K562 (cell line): ENCODE measurements at regions not wholly inside any gene's neighbourhood (a gene's known extent, or its start where the extent isn't known, plus 50 kb on each side); places are given as distances from the start of the nearest gene placed in this dataset.

ENCODE experiments used
- ADNP ChIP-seq: fragments of 200-800 bp; sonication (Bioruptor generic); IDR thresholded peaks from 2 replicates; pipeline ENCODE4 v1.6.1; 2016; ENCODE audit warnings: missing genetic modification characterization, missing compliant biosample characterization
- BCLAF1 ChIP-seq, 2 experiments: fragments of 450-650 bp in 1 of 2; IDR thresholded peaks; 2 replicates each; pipeline ENCODE4 v1.6.1; 2011 to 2017; ENCODE audit warnings: low read depth in 2 of 2, antibody characterized with exemption in 1 of 2, borderline replicate concordance in 1 of 2, low read length in 1 of 2, mild to moderate bottlenecking in 1 of 2, mixed read lengths in 1 of 2; ENCODE audit not compliant: control insufficient read depth in 1 of 2
- BHLHE40 ChIP-seq: IDR thresholded peaks from 2 replicates; pipeline ENCODE4 v1.6.1; 2011; ENCODE audit warnings: low read length, improper control_type of control experiment
- HES1 ChIP-seq: fragments of 450-650 bp; IDR thresholded peaks from 2 replicates; pipeline ENCODE4 v1.6.1; 2016; ENCODE audit warnings: low read depth, mild to moderate bottlenecking, moderate library complexity
- MAFG ChIP-seq: fragments of 450-650 bp; conservative IDR thresholded peaks from 2 replicates; pipeline ENCODE4 v1.6.1; 2016; ENCODE audit warnings: missing genetic modification characterization, missing compliant biosample characterization
- PML ChIP-seq: IDR thresholded peaks from 2 replicates; pipeline ENCODE4 v1.6.1; 2012; ENCODE audit warnings: low read length, inconsistent platforms
- POLR2B ChIP-seq: fragments of 450-650 bp; IDR thresholded peaks from 2 replicates; pipeline ENCODE4 v1.6.1; 2018; ENCODE audit warnings: low read depth; ENCODE audit not compliant: partially characterized antibody
- SMARCA4 ChIP-seq: fragments of 450-650 bp; IDR thresholded peaks from 2 replicates; pipeline ENCODE4 v1.6.1; 2016
- SOX6 ChIP-seq: fragments of 450-650 bp; IDR thresholded peaks from 2 replicates; pipeline ENCODE4 v1.6.1; 2014; ENCODE audit warnings: mild to moderate bottlenecking
- TEAD1 ChIP-seq, 2 experiments: fragments of 450-650 bp in 1 of 2; sonication (generic) in 1 of 2; formaldehyde crosslinking; IDR thresholded peaks; 2 replicates each; pipeline versions ENCODE4 v1.4.0 to v1.8.0; 2020 to 2022; ENCODE audit warnings: mild to moderate bottlenecking in 2 of 2, missing genetic modification reagents in 1 of 2
- TRIM24 ChIP-seq, 2 experiments: fragments of 450-650 bp; IDR thresholded peaks; 2 replicates each; pipeline ENCODE4 v1.6.1; 2016
- USF1 ChIP-seq: sonication (generic); formaldehyde crosslinking; IDR thresholded peaks from 2 replicates; pipeline ENCODE4 v1.9.0; 2022; ENCODE audit warnings: mild to moderate bottlenecking, missing genetic modification reagents
- USF2 ChIP-seq: sonication (generic); formaldehyde crosslinking; IDR thresholded peaks from 2 replicates; pipeline ENCODE4 v1.5.0; 2020; ENCODE audit warnings: missing genetic modification reagents
- XRCC3 ChIP-seq: fragments of 450-650 bp; IDR thresholded peaks from 2 replicates; pipeline ENCODE4 v1.6.1; 2017; ENCODE audit warnings: mild to moderate bottlenecking, moderate library complexity
- YY1 ChIP-seq, 3 experiments: IDR thresholded peaks; 2 replicates each; pipeline ENCODE4 v1.6.1; 2011; ENCODE audit warnings: low read length in 2 of 3, mild to moderate bottlenecking in 2 of 3, moderate library complexity in 2 of 3, borderline replicate concordance in 1 of 3, control low read depth in 1 of 3, low read depth in 1 of 3; ENCODE audit not compliant: insufficient read depth in 3 of 3, insufficient replicate concordance in 2 of 3, control insufficient read depth in 1 of 3, insufficient read length in 1 of 3; ENCODE audit errors: extremely low read depth in 1 of 3
- ZBTB11 ChIP-seq, 3 experiments: fragments of 200-800 bp in 1 of 3; fragments of 250-450 bp in 1 of 3; fragments of 450-650 bp in 1 of 3; sonication (Bioruptor Pico) in 1 of 3; sonication (Bioruptor generic) in 1 of 3; formaldehyde crosslinking in 1 of 3; IDR thresholded peaks; 2 replicates each; pipeline versions ENCODE4 v1.6.1 to v1.8.0; 2016 to 2022; ENCODE audit warnings: mild to moderate bottlenecking in 2 of 3, missing genetic modification characterization in 2 of 3, missing compliant biosample characterization in 1 of 3, moderate library complexity in 1 of 3
- ZFP30 ChIP-seq: fragments of 250-450 bp; sonication (Bioruptor Pico); IDR thresholded peaks from 2 replicates; pipeline ENCODE4 v1.8.0; 2022; ENCODE audit warnings: moderate library complexity, mild to moderate bottlenecking, inconsistent platforms, borderline replicate concordance
- ZNF41 ChIP-seq: fragments of 250-450 bp; sonication (Bioruptor Pico); conservative IDR thresholded peaks from 2 replicates; pipeline ENCODE4 v1.4.0; 2020; ENCODE audit warnings: mild to moderate bottlenecking

GRCh38 chr12:92357584-92358261, 212.1 kb upstream of the BTG1 start (continued):
- no peak for TF ChIP-seq BCLAF1 (IDR thresholded peaks at IDR 0.05; ENCODE audit: borderline replicate concordance in 1 of 2, control insufficient read depth in 1 of 2, low read depth in 2 of 2, low read length in 1 of 2)
- TF ChIP-seq USF1 (CRISPR knock-in tag): peak; percentile 72
- TF ChIP-seq SOX6: peak; percentile 89
- peak; percentile 43; the same call in 1 of the 2 replicates for TF ChIP-seq PML
- peak in 1 of 3 experiments; percentile 19 for TF ChIP-seq YY1 (IDR thresholded peaks at IDR 0.05; ENCODE audit: borderline replicate concordance in 1 of 3, control insufficient read depth in 1 of 3, extremely low read depth in 1 of 3, insufficient read depth in 3 of 3, insufficient read length in 1 of 3, insufficient replicate concordance in 2 of 3, low read depth in 1 of 3, low read length in 2 of 3)
- TF ChIP-seq BHLHE40: 0 out of 2 replicates have a peak, but pooled peaks have one; percentile 17
- 0 out of 6 replicates have a peak, but pooled peaks of 1 of the 3 experiments have one; percentile 19 for TF ChIP-seq ZBTB11 (CRISPR knock-in tag; IDR thresholded peaks at IDR 0.05)
- peak; percentile 83 for TF ChIP-seq USF2 (CRISPR knock-in tag)
- peak in 1 of 2 experiments; percentile 40; a peak in 1 of 4 replicates for TF ChIP-seq TRIM24 (IDR thresholded peaks at IDR 0.05)
- TF ChIP-seq ADNP: peak; percentile 69; the same call in 1 of the 2 replicates
- TF ChIP-seq TEAD1 (CRISPR knock-in tag; IDR thresholded peaks at IDR 0.05): no peak
- TF ChIP-seq HES1: peak; percentile 41; the same call in 1 of the 2 replicates
- no peak for TF ChIP-seq POLR2B
- TF ChIP-seq ZFP30 (CRISPR knock-in tag): no peak
- no peak for TF ChIP-seq ZNF41 (CRISPR knock-in tag)
- peak; percentile 75; the same call in 1 of the 2 replicates for TF ChIP-seq SMARCA4
- TF ChIP-seq XRCC3: no peak
- TF ChIP-seq MAFG (tag): no peak
